Subcutaneous abdominal adipose tissue (tissue), 5 donors: ENCODE measurements at regions not wholly inside any gene's neighbourhood (a gene's known extent, or its start where the extent isn't known, plus 50 kb on each side); places are given as distances from the start of the nearest gene placed in this dataset.

Experiments
- H3K27ac ChIP-seq: one replicate; pipeline ENCODE4 v1.7.0; 2013; ENCODE audit warnings: low read depth, mild to moderate bottlenecking, inconsistent platforms, low read length, moderate library complexity
- H3K27me3 ChIP-seq, 5 donors: one replicate each; pipeline ENCODE4 v1.7.0; 2013; ENCODE audit warnings: low read length in 5 of 5, inconsistent platforms in 1 of 5; ENCODE audit not compliant: control insufficient read depth in 5 of 5, insufficient read depth in 4 of 5
- H3K36me3 ChIP-seq, 5 donors: one replicate each; pipeline ENCODE4 v1.7.0; 2013; ENCODE audit warnings: low read length in 5 of 5; ENCODE audit not compliant: control insufficient read depth in 5 of 5, insufficient read depth in 5 of 5
- H3K4me1 ChIP-seq, 5 donors: one replicate each; pipeline ENCODE4 v1.7.0; 2013; ENCODE audit warnings: low read length in 5 of 5, mild to moderate bottlenecking in 3 of 5, moderate library complexity in 1 of 5; ENCODE audit not compliant: control insufficient read depth in 5 of 5, insufficient read depth in 5 of 5
- H3K4me3 ChIP-seq, 5 donors: one replicate each; pipeline ENCODE4 v1.7.0; 2013; ENCODE audit warnings: low read length in 5 of 5, low read depth in 1 of 5
- H3K9ac ChIP-seq, 5 donors: one replicate each; pipeline ENCODE4 v1.7.0; 2013; ENCODE audit warnings: low read length in 5 of 5, mild to moderate bottlenecking in 4 of 5, moderate library complexity in 3 of 5
- H3K9me3 ChIP-seq, 5 donors: one replicate each; pipeline ENCODE4 v1.7.0; 2013; ENCODE audit warnings: low read length in 5 of 5; ENCODE audit not compliant: control insufficient read depth in 5 of 5
- donor health status: healthy.
- donor health status: healthy.
- donor health status: healthy.
- donor health status: healthy.
- donor health status: healthy.

GRCh38 chr2:228625481-228625880, 444.0 kb upstream of the SPHKAP start:
- Histone ChIP-seq H3K36me3 (no peaks in the 10 kb centered on the region), H3K9ac (no peak overlapping the region), H3K9me3 (no peaks in the 10 kb centered on the region), H3K27me3 (peaks cover 0 to 3% (median 0%) of the 10 kb centered on the region in 5 donors), H3K4me3 (no peak overlapping the region), H3K27ac (no peak overlapping the region), H3K4me1 (no peaks in the 10 kb centered on the region)

- Histone ChIP-seq H3K9ac (no peak overlapping the region), H3K9me3 (no peaks in the 10 kb centered on the region), H3K4me1 (no peaks in the 10 kb centered on the region), H3K27me3 (peaks cover 0 to 3% (median 0%) of the 10 kb centered on the region in 5 donors), H3K27ac (no peak overlapping the region), H3K36me3 (no peaks in the 10 kb centered on the region), H3K4me3 (no peak overlapping the region)
Observed at GRCh38 chr2:228624733-228625132, 443.2 kb upstream of the SPHKAP start.

DNA sequence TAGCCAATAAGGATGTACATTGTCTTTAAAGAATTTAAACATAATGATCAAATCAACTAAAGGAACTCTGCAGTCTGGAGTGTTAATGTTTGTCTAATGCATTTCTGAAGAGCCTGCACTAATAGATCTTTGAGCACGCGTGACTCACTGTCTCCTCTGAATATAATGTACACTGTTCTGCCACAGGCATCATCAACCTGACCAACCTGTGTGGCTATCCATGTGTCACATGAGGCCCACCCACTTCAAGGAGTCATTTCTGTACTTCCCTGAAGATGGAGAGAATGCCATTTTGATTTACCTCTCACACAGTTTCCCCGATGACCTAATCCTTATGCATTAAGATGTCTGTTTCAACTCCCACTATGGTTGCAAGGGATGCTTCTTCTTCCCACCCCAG, 434.0 kb upstream of the SPHKAP start:
- H3K4me1 ChIP-seq, result no peaks in the 10 kb centered on the region
- no peak overlapping the region for H3K9ac ChIP-seq
- no peak overlapping the region for H3K4me3 ChIP-seq
- no peaks in the 10 kb centered on the region for H3K36me3 ChIP-seq
- no peak overlapping the region for H3K27ac ChIP-seq
- no peaks in the 10 kb centered on the region for H3K27me3 ChIP-seq
- no peaks in the 10 kb centered on the region for H3K9me3 ChIP-seq

- H3K4me1 ChIP-seq, result no peaks in the 10 kb centered on the region
- no peak overlapping the region for H3K4me3 ChIP-seq
- H3K27me3 ChIP-seq, result no peaks in the 10 kb centered on the region
- H3K27ac ChIP-seq, result no peak overlapping the region
- no peak overlapping the region for H3K9ac ChIP-seq
- H3K36me3 ChIP-seq, result no peaks in the 10 kb centered on the region
- H3K9me3 ChIP-seq, result no peaks in the 10 kb centered on the region
Observed at GRCh38 chr2:228614741-228615140, 433.3 kb upstream of the SPHKAP start.

- no peaks in the 10 kb centered on the region for H3K4me1 ChIP-seq
- H3K9ac ChIP-seq, result no peak overlapping the region
Observed at GRCh38 chr2:228613133-228613850, 431.8 kb upstream of the SPHKAP start.

GRCh38 chr2:228611171-228611570, 429.7 kb upstream of the SPHKAP start:
- Histone ChIP-seq H3K27ac (no peak overlapping the region), H3K4me1 (no peaks in the 10 kb centered on the region), H3K4me3 (no peak overlapping the region)

More at GRCh38 chr2:228613133-228613850, 431.8 kb upstream of the SPHKAP start:
- peaks cover 0 to 3% (median 2%) of the 10 kb centered on the region in 5 donors for H3K9me3 ChIP-seq
- no peak overlapping the region for H3K27ac ChIP-seq
- H3K4me3 ChIP-seq, result no peak overlapping the region
- H3K36me3 ChIP-seq, result no peaks in the 10 kb centered on the region
- no peaks in the 10 kb centered on the region for H3K27me3 ChIP-seq

GRCh38 chr2:228602288-228602687, 420.8 kb upstream of the SPHKAP start:
- H3K9ac ChIP-seq, result no peak overlapping the region
- no peaks in the 10 kb centered on the region for H3K36me3 ChIP-seq
- no peaks in the 10 kb centered on the region for H3K27me3 ChIP-seq
- H3K27ac ChIP-seq, result no peak overlapping the region
- no peak overlapping the region for H3K4me3 ChIP-seq
- no peaks in the 10 kb centered on the region for H3K9me3 ChIP-seq
- no peaks in the 10 kb centered on the region for H3K4me1 ChIP-seq

More at GRCh38 chr2:228611171-228611570, 429.7 kb upstream of the SPHKAP start:
- Histone ChIP-seq H3K27me3 (no peaks in the 10 kb centered on the region), H3K9ac (no peak overlapping the region), H3K9me3 (peaks cover 0 to 4% (median 2%) of the 10 kb centered on the region in 5 donors), H3K36me3 (no peaks in the 10 kb centered on the region)

- no peaks in the 10 kb centered on the region for H3K9me3 ChIP-seq
- H3K36me3 ChIP-seq, result no peaks in the 10 kb centered on the region
- no peak overlapping the region for H3K27ac ChIP-seq
- no peaks in the 10 kb centered on the region for H3K27me3 ChIP-seq
- no peak overlapping the region for H3K4me3 ChIP-seq
- H3K9ac ChIP-seq, result no peak overlapping the region
- no peaks in the 10 kb centered on the region for H3K4me1 ChIP-seq
Observed at GRCh38 chr2:228600265-228600664, 418.8 kb upstream of the SPHKAP start.

GRCh38 chr2:228599781-228600180, 418.3 kb upstream of the SPHKAP start:
- H3K9ac ChIP-seq, result no peak overlapping the region
- no peak overlapping the region for H3K4me3 ChIP-seq
- no peaks in the 10 kb centered on the region for H3K36me3 ChIP-seq
- H3K27ac ChIP-seq, result no peak overlapping the region
- H3K27me3 ChIP-seq, result no peaks in the 10 kb centered on the region
- H3K9me3 ChIP-seq, result no peaks in the 10 kb centered on the region
- H3K4me1 ChIP-seq, result no peaks in the 10 kb centered on the region

DNA sequence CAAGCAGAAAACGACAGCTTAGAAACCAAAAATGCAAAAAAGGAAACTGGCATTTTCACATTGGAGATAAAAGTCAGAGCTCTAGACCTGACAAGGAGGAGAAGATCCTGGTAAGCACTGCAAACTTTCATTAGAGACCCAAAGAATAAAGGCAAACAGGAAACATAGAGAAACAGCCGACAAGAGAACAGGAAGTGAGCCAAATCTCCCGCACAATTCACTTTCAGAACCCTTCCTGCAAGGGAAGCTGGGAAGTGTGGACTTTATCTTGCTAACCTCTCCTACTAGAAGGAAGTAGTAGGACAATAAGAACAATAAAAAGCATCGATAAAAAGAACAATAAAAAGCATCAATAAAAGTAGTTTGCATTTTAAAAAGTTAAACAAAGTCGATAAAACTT, 417.8 kb upstream of the SPHKAP start:
- no peak overlapping the region for H3K9ac ChIP-seq
- H3K36me3 ChIP-seq, result no peaks in the 10 kb centered on the region
- H3K9me3 ChIP-seq, result no peaks in the 10 kb centered on the region
- no peaks in the 10 kb centered on the region for H3K27me3 ChIP-seq
- no peak overlapping the region for H3K27ac ChIP-seq
- H3K4me1 ChIP-seq, result no peaks in the 10 kb centered on the region
- H3K4me3 ChIP-seq, result no peak overlapping the region
